ENCODE measurements at regions not wholly inside any gene's neighbourhood (a gene's known extent, or its start where the extent isn't known, plus 50 kb on each side); places are given as distances from the start of the nearest gene placed in this dataset.

- TF ChIP-seq CTCF (IDR thresholded peaks at IDR 0.05) (no peak), POLR2A (IDR thresholded peaks at IDR 0.05) (no peak)
Observed at GRCh38 chr4:138573246-138573645, 331.1 kb upstream of the SLC7A11 start.

Data from uterus (tissue), 2 donors.